VCaP (cell line): ENCODE measurements at regions not wholly inside any gene's neighbourhood (a gene's known extent, or its start where the extent isn't known, plus 50 kb on each side); places are given as distances from the start of the nearest gene placed in this dataset.

Source experiments
- H3K27ac ChIP-seq: fragments of 450-650 bp; 2 replicates; pipeline ENCODE4 v1.5.1; 2017
- TF ChIP-seq, protein P1 (sequence below): fragments of 450-650 bp; conservative IDR thresholded peaks from 2 replicates; pipeline ENCODE4 v1.5.1; 2017; ENCODE audit warnings: mild to moderate bottlenecking, moderate library complexity

DNA sequence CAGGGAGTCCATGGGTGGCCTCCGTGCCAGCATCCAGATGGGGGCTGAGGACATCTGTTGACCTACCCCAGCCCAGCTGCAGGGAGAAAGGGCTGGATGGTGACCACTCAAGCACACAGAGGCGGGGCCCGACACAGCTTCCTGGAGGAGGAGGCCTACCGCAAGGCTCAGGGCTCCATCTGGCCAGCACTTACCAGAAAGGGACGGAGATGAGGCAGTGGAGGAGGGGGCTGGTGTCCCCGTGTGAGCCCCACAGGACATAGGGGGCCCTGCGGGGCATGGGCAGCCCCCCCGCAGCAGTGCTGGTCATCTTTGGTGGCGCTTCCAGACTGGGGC lies 147.5 kb upstream of the CIBAR2 start:
- TF ChIP-seq, protein P1, sequence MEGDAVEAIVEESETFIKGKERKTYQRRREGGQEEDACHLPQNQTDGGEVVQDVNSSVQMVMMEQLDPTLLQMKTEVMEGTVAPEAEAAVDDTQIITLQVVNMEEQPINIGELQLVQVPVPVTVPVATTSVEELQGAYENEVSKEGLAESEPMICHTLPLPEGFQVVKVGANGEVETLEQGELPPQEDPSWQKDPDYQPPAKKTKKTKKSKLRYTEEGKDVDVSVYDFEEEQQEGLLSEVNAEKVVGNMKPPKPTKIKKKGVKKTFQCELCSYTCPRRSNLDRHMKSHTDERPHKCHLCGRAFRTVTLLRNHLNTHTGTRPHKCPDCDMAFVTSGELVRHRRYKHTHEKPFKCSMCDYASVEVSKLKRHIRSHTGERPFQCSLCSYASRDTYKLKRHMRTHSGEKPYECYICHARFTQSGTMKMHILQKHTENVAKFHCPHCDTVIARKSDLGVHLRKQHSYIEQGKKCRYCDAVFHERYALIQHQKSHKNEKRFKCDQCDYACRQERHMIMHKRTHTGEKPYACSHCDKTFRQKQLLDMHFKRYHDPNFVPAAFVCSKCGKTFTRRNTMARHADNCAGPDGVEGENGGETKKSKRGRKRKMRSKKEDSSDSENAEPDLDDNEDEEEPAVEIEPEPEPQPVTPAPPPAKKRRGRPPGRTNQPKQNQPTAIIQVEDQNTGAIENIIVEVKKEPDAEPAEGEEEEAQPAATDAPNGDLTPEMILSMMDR = no peak
- H3K27ac ChIP-seq = no peak overlapping the region

DNA sequence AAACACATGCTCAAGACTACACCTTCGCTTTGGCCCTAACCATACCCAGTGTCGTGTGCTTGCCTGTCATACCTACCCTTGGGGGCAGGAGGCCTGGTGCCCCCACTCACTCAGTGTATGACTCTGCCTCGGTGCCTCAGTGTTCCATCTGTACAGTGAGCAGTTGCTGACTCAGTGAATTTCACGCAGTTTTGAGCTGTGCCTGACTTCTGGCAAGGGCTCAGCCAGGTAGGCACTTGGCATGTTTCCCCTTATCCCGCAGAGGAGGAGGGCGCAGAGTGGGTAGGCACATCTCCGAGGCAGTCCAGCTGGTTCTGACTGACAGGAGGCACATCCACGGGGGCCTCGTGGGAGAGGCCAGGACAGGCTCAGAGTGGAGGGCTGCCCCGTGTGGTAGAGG lies 148.9 kb upstream of the CIBAR2 start:
- TF ChIP-seq, protein P1 = no peak
- H3K27ac ChIP-seq = no peak overlapping the region

DNA sequence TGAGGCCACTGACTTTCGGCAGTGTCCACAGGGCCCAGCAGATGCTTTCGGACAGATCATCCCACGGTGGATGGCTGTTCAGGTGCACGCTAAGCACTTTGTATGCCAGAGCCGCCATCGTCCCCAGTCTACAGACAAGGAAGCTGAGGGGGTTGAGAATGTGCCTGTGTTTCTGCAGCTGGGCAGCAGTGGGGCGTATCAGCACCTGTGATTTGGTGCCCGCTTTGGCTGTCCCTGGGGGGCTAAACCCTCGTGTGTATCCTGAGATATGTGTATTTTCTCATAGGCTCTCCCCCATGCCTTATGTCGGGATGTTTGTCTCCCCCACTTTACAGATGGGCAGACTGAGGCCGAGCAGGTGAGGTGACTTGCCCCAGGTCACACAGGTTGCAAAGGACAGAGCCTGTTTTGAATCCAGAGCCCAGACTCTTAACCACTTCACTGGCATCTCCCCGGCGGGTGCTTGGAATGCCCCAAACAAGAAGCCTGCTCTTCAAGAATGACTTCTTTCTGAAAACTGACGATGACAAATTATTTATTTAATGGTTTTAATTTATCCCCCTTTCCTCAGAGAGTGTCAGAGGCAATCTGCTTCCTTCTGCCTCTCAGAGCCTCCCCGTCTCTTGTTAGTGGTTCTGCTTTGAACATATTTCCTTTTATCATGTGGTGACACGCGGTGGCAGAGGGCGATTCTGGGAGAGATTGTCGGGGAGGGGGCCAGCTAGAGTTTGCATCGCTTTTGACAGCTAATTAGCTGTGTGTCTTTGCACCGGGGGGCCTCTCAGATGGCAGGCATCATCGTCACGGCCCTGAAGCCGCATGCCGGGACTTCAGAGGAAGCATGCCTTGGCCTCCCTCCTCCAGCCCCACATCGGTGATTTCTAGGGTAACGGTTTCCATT lies 149.6 kb upstream of the CIBAR2 start:
- H3K27ac ChIP-seq = no peak overlapping the region
- TF ChIP-seq, protein P1 = no peak

DNA sequence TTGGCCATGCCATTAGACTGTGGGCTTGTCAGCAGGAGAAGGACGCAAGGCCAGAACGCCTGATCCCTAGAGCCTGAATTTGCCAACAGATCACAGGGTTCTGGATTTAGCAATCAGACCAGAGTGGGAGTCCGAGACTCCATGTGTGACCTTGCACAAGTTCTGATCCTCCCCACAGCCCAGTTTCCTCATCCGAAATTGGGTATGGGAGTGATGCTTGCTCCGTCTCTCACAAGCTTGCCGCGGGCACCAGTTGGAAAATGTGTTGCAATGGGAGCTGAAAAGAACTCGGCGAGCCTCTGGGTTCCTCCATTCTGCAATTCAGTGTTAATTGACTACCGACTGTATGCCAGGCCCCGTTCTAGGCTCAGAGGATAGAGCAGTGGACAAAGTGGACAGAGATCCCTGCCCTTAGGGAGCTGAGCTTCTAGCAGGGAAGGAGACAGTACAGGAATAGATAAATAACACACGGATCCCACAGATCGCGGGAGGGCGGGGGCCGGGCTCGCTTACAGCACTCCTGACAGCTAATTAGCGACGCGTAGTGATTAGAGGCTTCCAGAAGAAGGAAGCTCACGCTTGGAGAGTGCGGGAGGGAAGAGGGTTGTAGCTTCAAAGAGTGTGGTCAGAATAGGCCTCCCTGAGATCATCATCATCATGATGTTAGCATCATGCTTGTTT lies 150.4 kb upstream of the CIBAR2 start:
- TF ChIP-seq, protein P1 = no peak
- H3K27ac ChIP-seq = no peak overlapping the region

DNA sequence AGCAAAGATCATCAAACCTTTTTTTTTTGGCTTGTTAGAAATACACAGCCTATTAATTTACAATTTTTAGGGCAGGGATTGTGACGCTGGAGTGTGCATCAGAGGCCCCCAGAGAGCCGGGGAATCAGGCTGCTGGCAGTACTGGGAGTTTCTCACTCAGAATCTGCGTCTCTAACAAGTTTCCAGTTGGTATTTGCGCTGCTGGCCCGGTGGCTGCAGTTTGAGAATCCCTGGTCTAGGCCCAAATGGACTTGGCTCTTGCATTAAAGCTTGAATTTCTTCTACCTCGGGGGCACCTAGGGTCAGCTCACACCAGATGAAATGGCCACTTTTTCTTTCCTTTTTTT lies 150.9 kb upstream of the CIBAR2 start:
- TF ChIP-seq, protein P1 = no peak
- H3K27ac ChIP-seq = no peak overlapping the region

DNA sequence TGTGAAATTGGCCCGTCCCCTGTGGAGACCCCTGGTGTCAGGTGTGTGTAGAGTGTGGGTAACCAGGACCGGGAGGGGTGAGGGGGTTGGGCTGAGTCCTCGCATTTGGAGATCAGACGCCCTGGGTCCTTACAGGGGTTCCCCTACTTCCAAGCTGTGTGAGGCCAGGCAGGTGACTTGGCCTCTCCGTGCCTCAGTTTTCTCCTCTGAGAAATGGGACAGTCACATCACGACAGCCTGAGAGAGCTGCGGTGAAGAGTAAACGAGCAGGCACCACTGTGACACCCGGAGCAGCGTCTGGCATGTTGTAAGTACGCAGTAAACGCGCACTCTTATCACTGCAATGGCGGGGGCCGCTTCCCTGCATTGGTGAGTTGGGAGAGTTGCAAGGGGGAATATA lies 152.5 kb upstream of the CIBAR2 start:
- TF ChIP-seq, protein P1 = no peak
- H3K27ac ChIP-seq = no peak overlapping the region

DNA sequence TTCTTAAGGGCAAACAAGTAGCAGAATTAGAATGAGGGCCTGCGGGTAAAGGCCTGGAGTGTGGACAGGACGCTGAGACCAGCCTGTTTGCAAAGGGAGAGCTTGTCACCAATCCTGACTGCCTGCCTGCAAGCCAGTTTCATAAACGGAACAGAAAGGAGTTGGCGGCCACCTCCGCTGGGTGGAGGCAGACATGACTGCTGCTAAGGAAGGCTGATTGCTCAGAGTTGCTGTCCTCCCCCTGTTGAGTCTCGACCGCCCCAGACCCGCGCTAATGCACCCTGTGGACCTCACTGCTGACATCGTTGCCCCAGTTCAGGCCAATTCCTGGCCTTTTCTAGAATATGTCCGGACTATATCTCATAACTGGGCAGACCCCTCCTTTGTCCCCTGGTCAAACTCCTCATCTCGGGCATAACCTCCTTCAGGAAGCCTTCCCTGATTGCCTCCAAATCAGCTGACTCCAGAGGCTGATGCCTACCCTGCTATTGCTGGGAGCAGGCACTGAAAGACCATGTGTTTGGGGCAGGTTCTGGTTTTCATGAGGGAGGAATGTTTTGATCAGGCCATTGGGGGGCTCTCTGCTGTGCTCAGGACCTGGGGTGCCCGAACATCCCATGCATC lies 153.0 kb upstream of the CIBAR2 start:
- no peak overlapping the region for H3K27ac ChIP-seq
- TF ChIP-seq, protein P1 = no peak
